Fibroblast of pulmonary artery (primary cell): ENCODE measurements at regions not wholly inside any gene's neighbourhood (a gene's known extent, or its start where the extent isn't known, plus 50 kb on each side); places are given as distances from the start of the nearest gene placed in this dataset.

Source experiments
- DNase-seq: peaks from one replicate; pipeline ENCODE4 v3.0.0-alpha.2; 2010; ENCODE audit warnings: low read depth
- H3K4me3 ChIP-seq: replicated peaks from 2 replicates; pipeline ENCODE4 v1.5.1; 2011; ENCODE audit warnings: low read depth, mild to moderate bottlenecking, control low read depth, low read length, moderate library complexity
- CTCF ChIP-seq: IDR thresholded peaks from 2 replicates; pipeline ENCODE4 v1.5.1; 2011; ENCODE audit warnings: mild to moderate bottlenecking, control low read depth, low read length, inconsistent platforms; ENCODE audit errors: missing control alignments

GRCh38 chr4:111698361-111698760 lies 446.9 kb upstream of the FAM241A start:
- DNase-seq: no peak
- no peak overlapping the region for H3K4me3 ChIP-seq
- no peak for TF ChIP-seq CTCF

DNA sequence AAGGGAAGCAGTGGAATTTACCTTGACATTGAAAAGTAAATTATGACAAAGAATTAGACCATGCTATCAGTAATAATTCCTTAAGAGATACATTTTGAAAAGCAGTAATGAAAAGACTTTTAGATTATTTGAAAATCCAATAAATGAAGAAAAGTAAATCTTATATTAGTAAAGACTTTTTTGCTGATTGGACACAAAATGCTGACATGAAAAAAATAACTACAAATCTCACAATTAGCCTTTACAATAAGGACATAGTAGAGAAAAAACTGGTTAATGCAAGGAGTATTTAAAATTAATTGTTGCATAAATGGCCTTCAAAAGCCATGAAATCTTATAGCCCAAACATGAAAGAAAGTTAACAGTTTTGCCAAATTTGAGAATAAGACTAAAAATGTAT lies 446.1 kb upstream of the FAM241A start:
- H3K4me3 ChIP-seq: no peak overlapping the region
- DNase-seq: no peak
- no peak for TF ChIP-seq CTCF

DNA sequence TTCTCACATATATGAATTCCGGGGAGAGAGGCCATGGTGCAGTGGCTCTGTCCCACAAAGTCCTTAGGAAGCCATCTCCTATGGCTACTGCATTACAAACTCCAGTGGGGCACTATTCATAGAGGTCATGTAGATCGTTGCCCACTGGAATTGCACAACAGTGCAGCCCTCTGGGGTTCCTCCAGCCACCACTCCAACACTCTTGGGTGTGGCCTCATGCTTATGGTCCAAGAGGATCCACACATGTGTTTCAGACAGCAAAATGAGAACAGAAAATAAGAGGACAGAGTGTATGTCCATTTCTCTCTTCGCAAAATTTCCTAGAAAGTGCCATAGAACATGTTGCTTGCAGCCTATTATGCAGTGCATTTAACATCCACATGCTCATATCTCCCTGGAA lies 444.2 kb upstream of the FAM241A start:
- H3K4me3 ChIP-seq: no peak overlapping the region
- no peak for DNase-seq
- TF ChIP-seq CTCF: no peak

- no peak for DNase-seq
- TF ChIP-seq CTCF: no peak
- no peak overlapping the region for H3K4me3 ChIP-seq
These were observed 437.8 kb upstream of the FAM241A start for GRCh38 chr4:111707491-111707890.

- no peak for TF ChIP-seq CTCF
- H3K4me3 ChIP-seq: no peak overlapping the region
- no peak for DNase-seq
These were observed 433.1 kb upstream of the FAM241A start for GRCh38 chr4:111712093-111712677.

DNA sequence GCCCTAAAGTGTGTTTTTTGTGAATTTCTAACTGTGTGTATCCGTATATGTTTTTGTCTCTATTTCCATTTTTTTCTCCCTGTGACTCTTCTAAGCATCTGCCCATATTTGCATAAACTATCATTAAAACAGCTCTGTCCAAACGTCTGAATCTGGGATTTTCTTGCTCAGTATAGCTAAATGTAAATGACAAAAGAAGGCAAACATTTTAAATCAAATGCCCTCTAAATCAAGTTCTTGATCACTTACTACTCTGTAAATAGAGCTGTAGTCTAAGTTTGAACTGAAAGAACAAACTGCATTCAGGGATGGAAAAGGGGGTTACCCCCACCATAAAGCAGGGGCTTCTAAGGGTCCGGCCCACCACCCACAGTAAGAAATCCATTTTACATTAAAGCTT lies 432.0 kb upstream of the FAM241A start:
- H3K4me3 ChIP-seq: no peak overlapping the region
- DNase-seq: no peak
- TF ChIP-seq CTCF: no peak

DNA sequence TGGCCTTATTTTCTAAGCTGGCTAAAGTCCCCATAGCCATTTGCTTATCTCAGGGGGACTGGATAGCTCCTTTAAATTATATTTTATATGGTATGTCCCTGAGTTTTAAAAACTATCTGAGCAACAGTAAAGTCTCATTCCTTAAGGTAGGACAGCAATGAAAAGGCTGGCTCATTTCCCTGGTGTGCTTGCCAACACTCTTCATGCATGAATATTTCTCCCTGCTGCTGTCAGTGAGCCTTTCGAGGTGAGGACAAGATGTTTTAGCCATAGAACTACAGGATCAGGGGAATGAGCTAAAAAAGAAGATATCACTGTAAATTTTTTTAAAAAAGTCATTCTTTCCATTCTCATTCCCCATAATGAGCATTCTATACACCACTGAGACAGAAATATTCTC lies 427.3 kb upstream of the FAM241A start:
- TF ChIP-seq CTCF: no peak

More for the DNA sequence above, 427.3 kb upstream of the FAM241A start:
- no peak overlapping the region for H3K4me3 ChIP-seq
- no peak for DNase-seq
